Neural progenitor cell (in vitro differentiated cells): ENCODE measurements at regions not wholly inside any gene's neighbourhood (a gene's known extent, or its start where the extent isn't known, plus 50 kb on each side); places are given as distances from the start of the nearest gene placed in this dataset.

ENCODE experiments used
- DNase-seq: peaks from one replicate; pipeline ENCODE4 v3.0.0-alpha.2; 2016; ENCODE audit warnings: low spot score
- H2AFZ ChIP-seq: fragments of 200-600 bp; sonication (generic); replicated peaks from 2 replicates; pipeline ENCODE4 v1.6.1; 2016; ENCODE audit warnings: antibody characterized with exemption
- H3F3A ChIP-seq: fragments of 200-600 bp; sonication (generic); 2 replicates; pipeline ENCODE4 v1.6.1; 2016; ENCODE audit warnings: antibody characterized with exemption, low read depth
- H3K27ac ChIP-seq: fragments of 200-600 bp; sonication (generic); 2 replicates; pipeline ENCODE4 v1.5.1; 2016; ENCODE audit warnings: mild to moderate bottlenecking
- H3K27me3 ChIP-seq: fragments of 200-600 bp; sonication (generic); 2 replicates; pipeline ENCODE4 v1.6.1; 2016; ENCODE audit warnings: mild to moderate bottlenecking, moderate library complexity
- H3K36me3 ChIP-seq: fragments of 200-600 bp; sonication (generic); 2 replicates; pipeline ENCODE4 v1.5.1; 2016
- H3K4me1 ChIP-seq: fragments of 200-600 bp; sonication (generic); 2 replicates; pipeline ENCODE4 v1.6.1; 2016; ENCODE audit warnings: mixed run types
- H3K4me2 ChIP-seq: fragments of 200-600 bp; sonication (generic); 2 replicates; pipeline ENCODE4 v1.6.1; 2016
- H3K4me3 ChIP-seq: fragments of 200-600 bp; sonication (generic); 2 replicates; pipeline ENCODE4 v1.5.1; 2016
- H3K79me2 ChIP-seq: fragments of 200-600 bp; sonication (generic); 2 replicates; pipeline ENCODE4 v1.6.1; 2016; ENCODE audit warnings: low read depth
- H3K9ac ChIP-seq: fragments of 200-600 bp; sonication (generic); 2 replicates; pipeline ENCODE4 v1.6.1; 2016
- H3K9me3 ChIP-seq: fragments of 200-600 bp; sonication (generic); 2 replicates; pipeline ENCODE4 v1.5.1; 2016; ENCODE audit warnings: low read depth
- H4K20me1 ChIP-seq: fragments of 200-600 bp; sonication (generic); 2 replicates; pipeline ENCODE4 v1.6.1; 2016; ENCODE audit warnings: low read depth
- H3K27ac Mint-ChIP-seq: 3 replicates; pipeline ENCODE4 v1.8.0; 2021; ENCODE audit warnings: mixed read lengths
- H3K27me3 Mint-ChIP-seq: 2 replicates; pipeline ENCODE4 v1.8.0; 2022; ENCODE audit warnings: low read depth, mild to moderate bottlenecking, inconsistent platforms, moderate library complexity, mixed read lengths; ENCODE audit not compliant: insufficient read depth
- H3K36me3 Mint-ChIP-seq: 3 replicates; pipeline ENCODE4 v1.8.0; 2021; ENCODE audit warnings: mixed read lengths
- H3K4me1 Mint-ChIP-seq: 3 replicates; pipeline ENCODE4 v1.8.0; 2021; ENCODE audit warnings: mixed read lengths
- H3K4me3 Mint-ChIP-seq: 3 replicates; pipeline ENCODE4 v1.8.0; 2021; ENCODE audit warnings: mild to moderate bottlenecking, moderate library complexity, mixed read lengths
- H3K9me3 Mint-ChIP-seq: 3 replicates; pipeline ENCODE4 v1.8.0; 2020; ENCODE audit warnings: mixed read lengths
- EZH2 ChIP-seq: fragments of 200-600 bp; sonication (generic); IDR thresholded peaks from 2 replicates; pipeline ENCODE4 v1.6.1; 2017; ENCODE audit warnings: antibody characterized with exemption, mild to moderate bottlenecking, moderate library complexity
- EZH2phosphoT487 ChIP-seq: fragments of 200-600 bp; sonication (generic); IDR thresholded peaks from 2 replicates; pipeline ENCODE4 v1.6.1; 2017; ENCODE audit warnings: antibody characterized with exemption
- TF ChIP-seq, protein P1 (sequence below): fragments of 200-600 bp; sonication (generic); IDR thresholded peaks from 2 replicates; pipeline ENCODE4 v1.5.1; 2017; ENCODE audit warnings: antibody characterized with exemption, mild to moderate bottlenecking

GRCh38 chr5:167309941-167310517 is 981.4 kb upstream of the WWC1 start:
- H3K27ac Mint-ChIP-seq = no peak overlapping the region
- H3K4me3 Mint-ChIP-seq = no peak overlapping the region
- Histone ChIP-seq H3K27me3 (no peaks in the 10 kb centered on the region), H3K36me3 (no peaks in the 10 kb centered on the region), H3K9ac (no peak overlapping the region), H2AFZ (no peak overlapping the region), H4K20me1 (no peaks in the 10 kb centered on the region), H3K4me2 (no peak overlapping the region), H3K27ac (no peak overlapping the region), H3K79me2 (no peaks in the 10 kb centered on the region), H3K4me3 (no peak overlapping the region), H3K4me1 (peaks cover 19% of the 10 kb centered on the region), H3K9me3 (no peaks in the 10 kb centered on the region), H3F3A (peaks cover 1% of the 10 kb centered on the region)
- H3K9me3 Mint-ChIP-seq = no peaks in the 10 kb centered on the region
- DNase-seq = no peak
- H3K4me1 Mint-ChIP-seq = peaks cover 35% of the 10 kb centered on the region
- TF ChIP-seq, protein P1, sequence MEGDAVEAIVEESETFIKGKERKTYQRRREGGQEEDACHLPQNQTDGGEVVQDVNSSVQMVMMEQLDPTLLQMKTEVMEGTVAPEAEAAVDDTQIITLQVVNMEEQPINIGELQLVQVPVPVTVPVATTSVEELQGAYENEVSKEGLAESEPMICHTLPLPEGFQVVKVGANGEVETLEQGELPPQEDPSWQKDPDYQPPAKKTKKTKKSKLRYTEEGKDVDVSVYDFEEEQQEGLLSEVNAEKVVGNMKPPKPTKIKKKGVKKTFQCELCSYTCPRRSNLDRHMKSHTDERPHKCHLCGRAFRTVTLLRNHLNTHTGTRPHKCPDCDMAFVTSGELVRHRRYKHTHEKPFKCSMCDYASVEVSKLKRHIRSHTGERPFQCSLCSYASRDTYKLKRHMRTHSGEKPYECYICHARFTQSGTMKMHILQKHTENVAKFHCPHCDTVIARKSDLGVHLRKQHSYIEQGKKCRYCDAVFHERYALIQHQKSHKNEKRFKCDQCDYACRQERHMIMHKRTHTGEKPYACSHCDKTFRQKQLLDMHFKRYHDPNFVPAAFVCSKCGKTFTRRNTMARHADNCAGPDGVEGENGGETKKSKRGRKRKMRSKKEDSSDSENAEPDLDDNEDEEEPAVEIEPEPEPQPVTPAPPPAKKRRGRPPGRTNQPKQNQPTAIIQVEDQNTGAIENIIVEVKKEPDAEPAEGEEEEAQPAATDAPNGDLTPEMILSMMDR = no peak
- no peak for TF ChIP-seq EZH2phosphoT487
- TF ChIP-seq EZH2 = no peak
- peaks cover 2% of the 10 kb centered on the region for H3K27me3 Mint-ChIP-seq
- H3K36me3 Mint-ChIP-seq = no peaks in the 10 kb centered on the region

GRCh38 chr5:167311340-167311739 is 980.1 kb upstream of the WWC1 start:
- DNase-seq = no peak
- H3F3A ChIP-seq = no peaks in the 10 kb centered on the region
- no peak for TF ChIP-seq EZH2phosphoT487
- TF ChIP-seq, protein P1 = no peak
- TF ChIP-seq EZH2 = no peak
- H2AFZ ChIP-seq = no peak overlapping the region
- H4K20me1 ChIP-seq = no peaks in the 10 kb centered on the region
- H3K9me3 Mint-ChIP-seq = no peaks in the 10 kb centered on the region
- no peak overlapping the region for H3K9ac ChIP-seq
- H3K9me3 ChIP-seq = no peaks in the 10 kb centered on the region
- peaks cover 7% of the 10 kb centered on the region for H3K4me1 ChIP-seq
- H3K4me2 ChIP-seq = no peak overlapping the region
- no peaks in the 10 kb centered on the region for H3K36me3 Mint-ChIP-seq
- H3K4me3 Mint-ChIP-seq = no peak overlapping the region
- no peaks in the 10 kb centered on the region for H3K27me3 ChIP-seq
- H3K79me2 ChIP-seq = no peaks in the 10 kb centered on the region
- H3K27ac Mint-ChIP-seq = no peak overlapping the region
- peaks cover 2% of the 10 kb centered on the region for H3K27me3 Mint-ChIP-seq
- no peak overlapping the region for H3K4me3 ChIP-seq
- H3K4me1 Mint-ChIP-seq = peaks cover 22% of the 10 kb centered on the region
- H3K27ac ChIP-seq = no peak overlapping the region
- H3K36me3 ChIP-seq = no peaks in the 10 kb centered on the region

GRCh38 chr5:167312225-167312624 is 979.2 kb upstream of the WWC1 start:
- Histone ChIP-seq H3K27me3 (no peaks in the 10 kb centered on the region), H3K4me3 (no peak overlapping the region), H3K9me3 (no peaks in the 10 kb centered on the region), H2AFZ (no peak overlapping the region), H3K27ac (no peak overlapping the region), H3K79me2 (no peaks in the 10 kb centered on the region), H3K4me2 (no peak overlapping the region), H4K20me1 (no peaks in the 10 kb centered on the region), H3K36me3 (no peaks in the 10 kb centered on the region), H3K9ac (no peak overlapping the region), H3K4me1 (peaks cover 7% of the 10 kb centered on the region), H3F3A (no peaks in the 10 kb centered on the region)
- no peak overlapping the region for H3K27ac Mint-ChIP-seq
- H3K27me3 Mint-ChIP-seq = peaks cover 2% of the 10 kb centered on the region
- TF ChIP-seq EZH2phosphoT487 = no peak
- TF ChIP-seq, protein P1 = no peak
- TF ChIP-seq EZH2 = no peak
- peaks cover 13% of the 10 kb centered on the region for H3K4me1 Mint-ChIP-seq
- no peaks in the 10 kb centered on the region for H3K9me3 Mint-ChIP-seq
- no peaks in the 10 kb centered on the region for H3K36me3 Mint-ChIP-seq
- no peak for DNase-seq
- H3K4me3 Mint-ChIP-seq = no peak overlapping the region
